ENCODE measurements at regions not wholly inside any gene's neighbourhood (a gene's known extent, or its start where the extent isn't known, plus 50 kb on each side); places are given as distances from the start of the nearest gene placed in this dataset.

DNA sequence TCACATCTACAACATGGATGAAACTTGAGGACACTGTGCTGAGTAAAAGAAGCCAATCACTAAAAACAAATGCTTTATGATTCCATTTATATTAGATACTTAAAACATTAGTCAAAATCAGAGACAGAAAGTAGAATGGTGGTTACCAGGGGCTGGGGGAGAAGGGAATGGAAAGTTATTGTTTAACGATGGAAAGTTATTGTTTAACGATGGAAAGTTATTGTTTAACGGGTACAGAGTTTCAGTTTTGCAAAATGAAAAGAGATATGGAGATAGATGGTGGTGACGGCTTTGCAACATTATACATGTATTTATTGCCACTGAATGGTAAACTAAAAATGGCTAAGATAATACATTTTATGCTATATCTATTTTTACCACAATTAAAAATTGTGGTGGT is 160.6 kb downstream of the TUBA3C start:
- no peaks in the 10 kb centered on the region for H3K4me1 ChIP-seq (ENCODE audit: control insufficient read depth in 1 of 2, insufficient read depth in 2 of 2, low read length in 2 of 2)
- ChIA-PET RAD21 (ENCODE audit: low non-redundant PET in 1 of 2, low total read pairs in 2 of 2, uncharacterized antibody in 2 of 2, unreplicated experiment in 2 of 2) (no interaction called here), CTCF (no interaction called here), POLR2A (no interaction called here)
- intact Hi-C loops (cut with micrococcal nuclease): no loop called here
- H4K20me1 ChIP-seq (ENCODE audit: insufficient read depth): no peaks in the 10 kb centered on the region
- no peak for DNase-seq (ENCODE audit: low read depth, low spot score)
- H2AFZ ChIP-seq (ENCODE audit: low read depth, low read length, poor library complexity, severe bottlenecking): no peak overlapping the region
- H3K9me2 ChIP-seq (ENCODE audit: insufficient read depth): no peaks in the 10 kb centered on the region
- no peak overlapping the region for H3K4me2 ChIP-seq (ENCODE audit: low read length)
- H3K27ac ChIP-seq (ENCODE audit: low read depth, low read length): no peak overlapping the region
- H3K36me3 ChIP-seq (ENCODE audit: control insufficient read depth in 1 of 2, insufficient read depth in 2 of 2, low read length in 2 of 2): no peaks in the 10 kb centered on the region; a peak in 1 of 4 replicates
- TF ChIP-seq EZH2phosphoT487 (IDR thresholded peaks at IDR 0.05; ENCODE audit: borderline replicate concordance): no peak
- no peaks in the 10 kb centered on the region for H3K27me3 ChIP-seq (ENCODE audit: insufficient read depth, low read length)
- H3K4me3 ChIP-seq (replicated peaks in 1 of 2; ENCODE audit: low read depth in 1 of 2, low read length in 2 of 2): no peak overlapping the region
- no peak overlapping the region for H3K9ac ChIP-seq (ENCODE audit: low read length)
- no TSS peak for BruUV-seq (replicated peaks)
- H3K79me2 ChIP-seq (ENCODE audit: insufficient read depth, low read length): no peaks in the 10 kb centered on the region
- no peak for ATAC-seq
- H3K9me3 ChIP-seq (ENCODE audit: control insufficient read depth in 1 of 2, insufficient read depth in 1 of 2, low read depth in 1 of 2, low read length in 2 of 2): peaks cover 7 to 27% of the 10 kb centered on the region in 2 experiments; a peak in 2 of 4 replicates

DNA sequence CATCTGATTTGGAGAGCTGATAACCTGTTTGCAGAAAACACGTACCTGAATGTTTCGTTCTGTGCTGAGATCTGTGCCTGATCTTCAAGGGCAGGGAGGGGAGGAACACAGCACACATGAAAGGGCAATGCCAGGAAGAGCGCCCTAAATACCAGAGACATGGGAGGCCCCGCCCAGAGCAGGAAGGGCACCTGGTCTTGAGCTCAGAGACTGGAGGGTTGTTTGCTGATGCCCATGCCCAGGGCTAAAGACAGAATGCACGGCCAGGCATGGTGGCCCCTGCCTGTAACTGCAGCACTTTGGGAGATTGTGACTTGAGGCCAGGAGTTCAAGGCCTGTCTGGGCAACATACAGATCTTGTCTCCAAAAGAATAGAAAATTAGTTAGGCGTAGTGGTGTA is 183.2 kb downstream of the TUBA3C start:
- ATAC-seq (no peak), DNase-seq (ENCODE audit: low read depth, low spot score) (no peak)
- no peak overlapping the region for H2AFZ ChIP-seq (ENCODE audit: low read depth, low read length, poor library complexity, severe bottlenecking)
- no peak overlapping the region for H3K9ac ChIP-seq (ENCODE audit: low read length)
- ChIA-PET CTCF (no interaction called here), POLR2A (no interaction called here), RAD21 (ENCODE audit: low non-redundant PET in 1 of 2, low total read pairs in 2 of 2, uncharacterized antibody in 2 of 2, unreplicated experiment in 2 of 2) (no interaction called here)
- BruUV-seq (replicated peaks): no TSS peak
- intact Hi-C loops (cut with micrococcal nuclease): no loop called here
- H3K9me3 ChIP-seq (ENCODE audit: control insufficient read depth in 1 of 2, insufficient read depth in 1 of 2, low read depth in 1 of 2, low read length in 2 of 2): peaks cover 7 to 32% of the 10 kb centered on the region in 2 experiments; a peak in 2 of 4 replicates
- H3K79me2 ChIP-seq (ENCODE audit: insufficient read depth, low read length): no peaks in the 10 kb centered on the region
- H3K27me3 ChIP-seq (ENCODE audit: insufficient read depth, low read length): no peaks in the 10 kb centered on the region
- no peaks in the 10 kb centered on the region for H3K9me2 ChIP-seq (ENCODE audit: insufficient read depth)
- H3K4me1 ChIP-seq (ENCODE audit: control insufficient read depth in 1 of 2, insufficient read depth in 2 of 2, low read length in 2 of 2): no peaks in the 10 kb centered on the region
- no peak overlapping the region for H3K4me3 ChIP-seq (replicated peaks in 1 of 2; ENCODE audit: low read depth in 1 of 2, low read length in 2 of 2)
- no peak overlapping the region for H3K27ac ChIP-seq (ENCODE audit: low read depth, low read length)
- TF ChIP-seq EZH2phosphoT487 (IDR thresholded peaks at IDR 0.05; ENCODE audit: borderline replicate concordance): no peak
- no peak for TF ChIP-seq POLR2A (IDR thresholded peaks at IDR 0.05; ENCODE audit: borderline replicate concordance, extremely low read depth, insufficient read depth, insufficient read length)
- no peak for TF ChIP-seq FOSL1 (IDR thresholded peaks at IDR 0.05; ENCODE audit: low read depth)
- no peak for TF ChIP-seq SP1 (IDR thresholded peaks at IDR 0.05; ENCODE audit: low read depth)
- TF ChIP-seq, protein P1, sequence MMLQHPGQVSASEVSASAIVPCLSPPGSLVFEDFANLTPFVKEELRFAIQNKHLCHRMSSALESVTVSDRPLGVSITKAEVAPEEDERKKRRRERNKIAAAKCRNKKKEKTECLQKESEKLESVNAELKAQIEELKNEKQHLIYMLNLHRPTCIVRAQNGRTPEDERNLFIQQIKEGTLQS (IDR thresholded peaks at IDR 0.05): no peak
- no peak for TF ChIP-seq ZFX (IDR thresholded peaks at IDR 0.05)
- TF ChIP-seq, protein P2, sequence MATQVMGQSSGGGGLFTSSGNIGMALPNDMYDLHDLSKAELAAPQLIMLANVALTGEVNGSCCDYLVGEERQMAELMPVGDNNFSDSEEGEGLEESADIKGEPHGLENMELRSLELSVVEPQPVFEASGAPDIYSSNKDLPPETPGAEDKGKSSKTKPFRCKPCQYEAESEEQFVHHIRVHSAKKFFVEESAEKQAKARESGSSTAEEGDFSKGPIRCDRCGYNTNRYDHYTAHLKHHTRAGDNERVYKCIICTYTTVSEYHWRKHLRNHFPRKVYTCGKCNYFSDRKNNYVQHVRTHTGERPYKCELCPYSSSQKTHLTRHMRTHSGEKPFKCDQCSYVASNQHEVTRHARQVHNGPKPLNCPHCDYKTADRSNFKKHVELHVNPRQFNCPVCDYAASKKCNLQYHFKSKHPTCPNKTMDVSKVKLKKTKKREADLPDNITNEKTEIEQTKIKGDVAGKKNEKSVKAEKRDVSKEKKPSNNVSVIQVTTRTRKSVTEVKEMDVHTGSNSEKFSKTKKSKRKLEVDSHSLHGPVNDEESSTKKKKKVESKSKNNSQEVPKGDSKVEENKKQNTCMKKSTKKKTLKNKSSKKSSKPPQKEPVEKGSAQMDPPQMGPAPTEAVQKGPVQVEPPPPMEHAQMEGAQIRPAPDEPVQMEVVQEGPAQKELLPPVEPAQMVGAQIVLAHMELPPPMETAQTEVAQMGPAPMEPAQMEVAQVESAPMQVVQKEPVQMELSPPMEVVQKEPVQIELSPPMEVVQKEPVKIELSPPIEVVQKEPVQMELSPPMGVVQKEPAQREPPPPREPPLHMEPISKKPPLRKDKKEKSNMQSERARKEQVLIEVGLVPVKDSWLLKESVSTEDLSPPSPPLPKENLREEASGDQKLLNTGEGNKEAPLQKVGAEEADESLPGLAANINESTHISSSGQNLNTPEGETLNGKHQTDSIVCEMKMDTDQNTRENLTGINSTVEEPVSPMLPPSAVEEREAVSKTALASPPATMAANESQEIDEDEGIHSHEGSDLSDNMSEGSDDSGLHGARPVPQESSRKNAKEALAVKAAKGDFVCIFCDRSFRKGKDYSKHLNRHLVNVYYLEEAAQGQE (IDR thresholded peaks at IDR 0.05; ENCODE audit: low read depth): no peak
- no peak for TF ChIP-seq ZNF274 (IDR thresholded peaks at IDR 0.05; ENCODE audit: low read depth, low read length)
- TF ChIP-seq YY1 (IDR thresholded peaks at IDR 0.05; ENCODE audit: extremely low read depth, insufficient replicate concordance, low read depth, low read length): no peak
- no peak for TF ChIP-seq CEBPB (IDR thresholded peaks at IDR 0.05; ENCODE audit: low read depth)
- no peak for TF ChIP-seq CBX3 (IDR thresholded peaks at IDR 0.05; ENCODE audit: low read depth)
- no peak for TF ChIP-seq EZH2 (IDR thresholded peaks at IDR 0.05)
- H4K20me1 ChIP-seq (ENCODE audit: insufficient read depth): no peaks in the 10 kb centered on the region
- no peak overlapping the region for H3K4me2 ChIP-seq (ENCODE audit: low read length)
- no peaks in the 10 kb centered on the region for H3K36me3 ChIP-seq (ENCODE audit: control insufficient read depth in 1 of 2, insufficient read depth in 2 of 2, low read length in 2 of 2)

Data from HCT116 (cell line).